C4-2B (cell line): ENCODE measurements at regions not wholly inside any gene's neighbourhood (a gene's known extent, or its start where the extent isn't known, plus 50 kb on each side); places are given as distances from the start of the nearest gene placed in this dataset.

ENCODE experiments used
- CTCF ChIP-seq: fragments of 450-650 bp; conservative IDR thresholded peaks from 2 replicates; pipeline ENCODE4 v1.5.1; 2017; ENCODE audit warnings: mild to moderate bottlenecking
- ZFX ChIP-seq: fragments of 450-650 bp; IDR thresholded peaks from 2 replicates; pipeline ENCODE4 v1.6.1; 2017

DNA sequence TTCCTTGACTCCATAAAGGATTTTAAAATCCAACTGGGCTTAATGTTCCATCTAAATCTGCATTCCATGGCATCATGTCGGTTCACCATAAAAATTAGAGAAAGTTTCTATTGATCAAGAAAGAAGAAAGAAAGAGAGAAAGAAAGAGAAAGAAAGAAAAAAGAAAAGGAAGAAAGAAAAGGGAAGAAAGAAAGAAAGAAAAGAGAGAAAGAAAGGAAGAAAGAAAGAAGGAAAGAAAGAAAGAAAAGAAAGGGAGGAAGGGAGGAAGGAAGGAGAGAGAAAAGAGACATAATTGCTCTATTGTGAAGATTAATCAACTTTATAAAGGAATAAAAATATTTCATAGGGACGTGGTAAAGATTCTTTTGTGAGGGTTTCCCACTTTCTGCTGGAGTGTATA is 329.2 kb downstream of the DLEU7 start:
- TF ChIP-seq CTCF (no peak), ZFX (no peak)
